Uterus (tissue), 2 donors: ENCODE measurements at regions not wholly inside any gene's neighbourhood (a gene's known extent, or its start where the extent isn't known, plus 50 kb on each side); places are given as distances from the start of the nearest gene placed in this dataset.

Source experiments
- POLR2A ChIP-seq, 2 donors: fragments of 450-650 bp; IDR thresholded peaks; one replicate each; pipeline ENCODE4 v1.6.1; 2016; ENCODE audit warnings: antibody characterized with exemption in 2 of 2, mild to moderate bottlenecking in 1 of 2, moderate library complexity in 1 of 2
- TF ChIP-seq, protein P1 (sequence below), 4 experiments: fragments of 200-600 bp in 2 of 4; fragments of 450-650 bp in 2 of 4; sonication (generic) in 2 of 4; IDR thresholded peaks; one replicate each; pipeline ENCODE4 v1.5.1; 2016 to 2019; ENCODE audit warnings: antibody characterized with exemption in 4 of 4, mild to moderate bottlenecking in 2 of 4, moderate library complexity in 1 of 4

DNA sequence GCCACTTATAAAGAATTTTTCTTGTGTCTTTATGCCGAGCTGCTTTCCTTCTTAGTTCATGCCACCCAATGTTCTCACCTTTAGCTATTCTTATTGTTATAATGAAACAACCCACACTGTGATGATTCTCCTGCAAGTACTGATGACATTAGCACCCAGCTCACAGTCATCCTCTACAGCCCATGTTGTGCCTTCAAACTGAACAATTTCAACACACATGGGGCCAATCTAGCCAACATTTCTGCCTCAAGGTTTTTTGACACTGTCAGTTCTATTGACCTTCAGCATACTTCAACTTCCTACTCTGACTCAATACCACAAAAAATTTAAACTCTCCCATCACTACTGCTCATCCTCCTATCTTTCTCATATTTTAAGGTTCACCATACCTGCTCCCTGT is 752.4 kb downstream of the FGF9 start:
- TF ChIP-seq, protein P1, sequence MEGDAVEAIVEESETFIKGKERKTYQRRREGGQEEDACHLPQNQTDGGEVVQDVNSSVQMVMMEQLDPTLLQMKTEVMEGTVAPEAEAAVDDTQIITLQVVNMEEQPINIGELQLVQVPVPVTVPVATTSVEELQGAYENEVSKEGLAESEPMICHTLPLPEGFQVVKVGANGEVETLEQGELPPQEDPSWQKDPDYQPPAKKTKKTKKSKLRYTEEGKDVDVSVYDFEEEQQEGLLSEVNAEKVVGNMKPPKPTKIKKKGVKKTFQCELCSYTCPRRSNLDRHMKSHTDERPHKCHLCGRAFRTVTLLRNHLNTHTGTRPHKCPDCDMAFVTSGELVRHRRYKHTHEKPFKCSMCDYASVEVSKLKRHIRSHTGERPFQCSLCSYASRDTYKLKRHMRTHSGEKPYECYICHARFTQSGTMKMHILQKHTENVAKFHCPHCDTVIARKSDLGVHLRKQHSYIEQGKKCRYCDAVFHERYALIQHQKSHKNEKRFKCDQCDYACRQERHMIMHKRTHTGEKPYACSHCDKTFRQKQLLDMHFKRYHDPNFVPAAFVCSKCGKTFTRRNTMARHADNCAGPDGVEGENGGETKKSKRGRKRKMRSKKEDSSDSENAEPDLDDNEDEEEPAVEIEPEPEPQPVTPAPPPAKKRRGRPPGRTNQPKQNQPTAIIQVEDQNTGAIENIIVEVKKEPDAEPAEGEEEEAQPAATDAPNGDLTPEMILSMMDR (IDR thresholded peaks at IDR 0.05), result no peak
- TF ChIP-seq POLR2A (IDR thresholded peaks at IDR 0.05), result no peak
